Hematopoietic multipotent progenitor cell treated with erythropoietin and hydrocortisone succinate and interleukin-3 and kit ligand, for 17 days (in vitro differentiated cells): ENCODE measurements at regions not wholly inside any gene's neighbourhood (a gene's known extent, or its start where the extent isn't known, plus 50 kb on each side); places are given as distances from the start of the nearest gene placed in this dataset.

Experiments used
- DNase-seq: peaks from one replicate; pipeline ENCODE4 v3.0.0-alpha.2; 2015; ENCODE audit warnings: low spot score

GRCh38 chr1:220982686-220983085 lies 103.4 kb downstream of the HLX start:
- no peak for DNase-seq

- DNase-seq: no peak
Observed at GRCh38 chr1:220983877-220984635, 104.8 kb downstream of the HLX start.

- DNase-seq: no peak
Observed at GRCh38 chr1:220990427-220991339, 111.4 kb downstream of the HLX start.

- DNase-seq: no peak
Observed at GRCh38 chr1:220991506-220991905, 112.3 kb downstream of the HLX start.

- DNase-seq: no peak
Observed at GRCh38 chr1:220991959-220992704, 112.9 kb downstream of the HLX start.

- no peak for DNase-seq
Observed at GRCh38 chr1:220992705-220993052, 113.4 kb downstream of the HLX start.

GRCh38 chr1:220994671-220995070 lies 115.4 kb downstream of the HLX start:
- no peak for DNase-seq

GRCh38 chr1:220997791-220998190 lies 118.5 kb downstream of the HLX start:
- no peak for DNase-seq

GRCh38 chr1:220999872-221000863 lies 120.9 kb downstream of the HLX start:
- DNase-seq: no peak

- DNase-seq: no peak
Observed at GRCh38 chr1:221001167-221001566, 121.9 kb downstream of the HLX start.

GRCh38 chr1:221002601-221003000 lies 123.4 kb downstream of the HLX start:
- DNase-seq: no peak

GRCh38 chr1:221011145-221011544 lies 131.9 kb downstream of the HLX start:
- DNase-seq: no peak

- DNase-seq: no peak
Observed at GRCh38 chr1:221012120-221012519, 132.9 kb downstream of the HLX start.

GRCh38 chr1:221013691-221014660 lies 134.7 kb downstream of the HLX start:
- DNase-seq: no peak

GRCh38 chr1:221015159-221015790 lies 136.0 kb downstream of the HLX start:
- DNase-seq: no peak

GRCh38 chr1:221016751-221017150 lies 137.5 kb downstream of the HLX start:
- DNase-seq: no peak

- no peak for DNase-seq
Observed at GRCh38 chr1:221018414-221018813, 139.2 kb downstream of the HLX start.

- DNase-seq: no peak
Observed at GRCh38 chr1:221022331-221022730, 143.1 kb downstream of the HLX start.

- DNase-seq: no peak
Observed at GRCh38 chr1:221023482-221023881, 144.2 kb downstream of the HLX start.

GRCh38 chr1:221025501-221025900 lies 146.3 kb downstream of the HLX start:
- no peak for DNase-seq
